T-helper 2 cell treated with Interferon-gamma antibody and Interleukin-4, amounts not matched to agents 5 μg/mL and 100 μg/mL, for 36 hours (primary cell): ENCODE measurements at regions not wholly inside any gene's neighbourhood (a gene's known extent, or its start where the extent isn't known, plus 50 kb on each side); places are given as distances from the start of the nearest gene placed in this dataset.

ENCODE experiments used
- DNase-seq: peaks from one replicate; pipeline ENCODE4 v3.0.0; 2021; ENCODE audit warnings: low spot score
- H3K27ac Mint-ChIP-seq: one replicate; pipeline ENCODE4 v1.8.0; 2021; ENCODE audit warnings: mild to moderate bottlenecking, mixed read lengths
- H3K27me3 Mint-ChIP-seq: one replicate; pipeline ENCODE4 v1.8.0; 2021; ENCODE audit warnings: low read depth, mixed read lengths
- H3K36me3 Mint-ChIP-seq: one replicate; pipeline ENCODE4 v1.8.0; 2021; ENCODE audit warnings: low read depth, mixed read lengths
- H3K4me1 Mint-ChIP-seq: one replicate; pipeline ENCODE4 v1.8.0; 2021; ENCODE audit warnings: low read depth, mixed read lengths
- H3K4me3 Mint-ChIP-seq: one replicate; pipeline ENCODE4 v1.8.0; 2022; ENCODE audit warnings: mild to moderate bottlenecking, moderate library complexity, mixed read lengths
- H3K9me3 Mint-ChIP-seq: one replicate; pipeline ENCODE4 v1.8.0; 2021; ENCODE audit warnings: mixed read lengths

- H3K27ac Mint-ChIP-seq, result no peak overlapping the region
- no peaks in the 10 kb centered on the region for H3K4me1 Mint-ChIP-seq
- DNase-seq, result no peak
- H3K36me3 Mint-ChIP-seq, result no peaks in the 10 kb centered on the region
- H3K9me3 Mint-ChIP-seq, result peaks cover 9% of the 10 kb centered on the region
- peaks cover 8% of the 10 kb centered on the region for H3K27me3 Mint-ChIP-seq
- no peak overlapping the region for H3K4me3 Mint-ChIP-seq
Measured at GRCh38 chr2:200042102-200042735, 86.8 kb downstream of the MAIP1 start.

DNA sequence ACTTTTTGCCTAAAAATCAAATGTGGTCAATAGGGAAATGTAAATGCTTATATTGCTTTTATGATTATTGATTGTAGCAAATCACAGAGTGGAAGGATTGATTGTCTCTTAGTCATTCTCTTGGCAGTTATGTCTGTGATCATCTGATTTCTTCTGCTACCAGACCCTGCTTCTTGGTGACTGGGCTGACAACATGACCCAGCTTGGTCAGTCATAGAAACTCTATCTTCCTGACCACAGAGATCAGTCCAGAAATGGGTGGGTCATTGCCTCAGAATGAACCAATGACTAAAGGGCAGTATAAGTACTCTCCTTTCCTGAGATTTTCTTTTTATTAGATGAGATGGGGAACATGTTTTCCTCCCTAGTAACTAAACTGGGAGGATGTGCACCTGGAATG is 87.6 kb downstream of the MAIP1 start:
- peaks cover 9% of the 10 kb centered on the region for H3K9me3 Mint-ChIP-seq
- H3K4me3 Mint-ChIP-seq, result no peak overlapping the region
- H3K36me3 Mint-ChIP-seq, result no peaks in the 10 kb centered on the region
- H3K27ac Mint-ChIP-seq, result no peak overlapping the region
- H3K4me1 Mint-ChIP-seq, result no peaks in the 10 kb centered on the region
- H3K27me3 Mint-ChIP-seq, result peaks cover 8% of the 10 kb centered on the region
- DNase-seq, result no peak

DNA sequence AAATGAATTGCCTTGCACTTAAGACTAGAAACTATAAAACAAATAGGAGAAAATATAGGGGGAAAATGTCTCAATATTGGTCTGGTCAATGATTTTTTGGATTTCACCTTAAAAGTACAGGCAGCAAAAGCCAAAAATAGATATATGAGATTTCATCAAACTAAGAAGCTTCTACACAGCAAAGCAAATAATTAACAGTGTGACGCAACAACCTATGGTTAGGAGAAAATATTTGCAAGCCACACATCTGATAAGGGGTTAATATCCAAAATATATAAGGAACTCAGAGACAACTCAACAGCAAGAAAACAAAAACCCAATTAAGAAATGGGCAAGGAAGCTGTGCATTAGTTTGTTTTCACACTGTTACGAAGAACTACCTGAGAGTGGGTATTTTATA is 89.1 kb downstream of the MAIP1 start:
- H3K4me3 Mint-ChIP-seq, result no peak overlapping the region
- no peaks in the 10 kb centered on the region for H3K36me3 Mint-ChIP-seq
- no peaks in the 10 kb centered on the region for H3K4me1 Mint-ChIP-seq
- H3K27ac Mint-ChIP-seq, result no peak overlapping the region
- peaks cover 14% of the 10 kb centered on the region for H3K27me3 Mint-ChIP-seq
- peaks cover 9% of the 10 kb centered on the region for H3K9me3 Mint-ChIP-seq
- no peak for DNase-seq

DNA sequence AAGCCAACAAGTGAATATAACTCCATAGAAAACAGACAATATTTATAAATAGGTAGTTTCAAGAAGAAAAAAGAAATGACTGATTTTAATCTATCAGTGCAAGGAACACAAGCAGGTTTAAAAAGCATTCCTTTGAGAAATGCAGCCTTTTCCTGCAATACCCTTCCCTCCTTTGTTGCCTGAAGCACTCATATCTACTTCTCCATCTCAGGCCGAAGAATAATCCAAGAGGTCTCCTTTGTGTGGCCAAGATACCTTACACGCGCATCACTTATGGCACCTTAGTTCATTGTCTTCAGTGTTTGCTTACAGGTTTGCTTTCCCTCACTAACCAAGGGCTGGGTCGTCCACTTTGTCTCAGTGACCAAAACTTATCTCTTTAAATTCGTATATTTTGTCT is 93.0 kb downstream of the MAIP1 start:
- Mint-ChIP-seq H3K36me3 (no peaks in the 10 kb centered on the region), H3K27ac (no peak overlapping the region), H3K4me1 (no peaks in the 10 kb centered on the region), H3K4me3 (no peak overlapping the region), H3K27me3 (peaks cover 24% of the 10 kb centered on the region), H3K9me3 (peaks cover 9% of the 10 kb centered on the region)
- no peak for DNase-seq

DNA sequence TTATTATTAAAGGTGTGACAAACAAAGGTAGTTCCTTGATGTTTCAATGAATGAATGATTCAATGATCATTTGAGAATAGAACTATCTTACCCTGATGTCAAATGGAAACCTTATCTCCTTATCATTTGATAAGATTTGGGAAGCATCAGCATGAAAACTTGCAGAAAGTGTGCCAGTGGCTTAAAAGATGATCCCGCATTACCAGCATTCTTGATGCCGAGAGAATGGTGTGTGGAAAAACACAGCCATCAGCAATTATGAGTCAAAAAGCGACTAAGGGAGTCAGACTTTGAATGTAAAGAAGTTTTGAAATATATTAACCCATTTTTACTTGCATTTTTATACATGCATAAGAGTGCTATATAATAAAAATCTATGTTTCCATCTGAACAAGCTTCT is 93.7 kb downstream of the MAIP1 start:
- Mint-ChIP-seq H3K9me3 (peaks cover 9% of the 10 kb centered on the region), H3K36me3 (no peaks in the 10 kb centered on the region), H3K27me3 (peaks cover 24% of the 10 kb centered on the region), H3K4me1 (no peaks in the 10 kb centered on the region), H3K4me3 (no peak overlapping the region), H3K27ac (no peak overlapping the region)
- DNase-seq, result no peak

GRCh38 chr2:200050921-200051610 is 95.7 kb downstream of the MAIP1 start:
- Mint-ChIP-seq H3K27ac (no peak overlapping the region), H3K36me3 (no peaks in the 10 kb centered on the region)

GRCh38 chr2:200051611-200051945 is 96.2 kb downstream of the MAIP1 start:
- no peak for DNase-seq
- no peaks in the 10 kb centered on the region for H3K36me3 Mint-ChIP-seq
- H3K4me3 Mint-ChIP-seq, result no peak overlapping the region
- peaks cover 2% of the 10 kb centered on the region for H3K9me3 Mint-ChIP-seq
- H3K4me1 Mint-ChIP-seq, result no peaks in the 10 kb centered on the region
- H3K27me3 Mint-ChIP-seq, result peaks cover 26% of the 10 kb centered on the region
- no peak overlapping the region for H3K27ac Mint-ChIP-seq

More at GRCh38 chr2:200050921-200051610, 95.7 kb downstream of the MAIP1 start:
- H3K9me3 Mint-ChIP-seq, result peaks cover 7% of the 10 kb centered on the region
- no peak overlapping the region for H3K4me3 Mint-ChIP-seq
- DNase-seq, result no peak
- H3K27me3 Mint-ChIP-seq, result peaks cover 24% of the 10 kb centered on the region
- H3K4me1 Mint-ChIP-seq, result no peaks in the 10 kb centered on the region

GRCh38 chr2:200052627-200053026 is 97.2 kb downstream of the MAIP1 start:
- H3K27me3 Mint-ChIP-seq, result peaks cover 30% of the 10 kb centered on the region
- H3K4me1 Mint-ChIP-seq, result no peaks in the 10 kb centered on the region
- no peaks in the 10 kb centered on the region for H3K36me3 Mint-ChIP-seq
- no peak overlapping the region for H3K4me3 Mint-ChIP-seq
- no peaks in the 10 kb centered on the region for H3K9me3 Mint-ChIP-seq
- no peak overlapping the region for H3K27ac Mint-ChIP-seq
- no peak for DNase-seq

DNA sequence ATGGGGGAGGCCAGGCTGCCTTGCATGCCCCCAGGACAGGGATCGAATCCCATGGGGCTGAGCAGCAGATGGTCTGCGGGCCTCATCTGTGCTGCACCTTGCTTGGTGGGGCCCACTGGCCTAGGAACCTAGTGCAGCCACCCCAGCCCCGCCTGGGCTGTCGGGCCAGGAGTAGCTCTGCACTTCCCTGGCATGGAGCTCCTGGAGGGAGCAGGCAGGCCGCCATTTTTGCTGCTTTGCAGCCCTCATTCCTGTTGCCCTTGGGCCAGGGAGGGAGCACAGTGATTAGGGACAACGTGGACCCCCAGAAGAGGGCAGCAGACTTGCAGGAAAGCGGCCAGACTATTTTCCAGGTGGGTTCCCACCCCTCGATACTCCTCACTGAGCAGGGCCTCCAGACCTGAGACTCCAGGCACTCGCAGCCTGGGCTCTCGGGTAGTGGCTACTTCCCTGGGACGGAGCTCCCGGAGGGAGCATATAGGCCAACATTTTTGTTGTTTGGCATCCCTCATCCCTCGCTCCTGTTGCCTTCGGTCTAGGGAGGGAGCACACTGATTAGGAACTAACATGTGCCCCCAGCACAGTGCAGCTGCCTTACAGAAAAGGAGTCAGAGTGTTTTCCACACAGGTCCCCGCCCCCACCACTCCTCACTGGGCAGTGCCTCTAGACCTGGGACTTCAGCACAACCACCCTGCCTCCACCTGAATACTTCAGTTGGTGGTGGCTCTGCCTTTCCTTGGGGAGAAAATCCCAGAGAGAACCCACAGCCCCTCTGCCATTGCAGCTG is 99.5 kb downstream of the MAIP1 start:
- H3K4me1 Mint-ChIP-seq, result no peaks in the 10 kb centered on the region
- H3K27me3 Mint-ChIP-seq, result peaks cover 33% of the 10 kb centered on the region
- H3K36me3 Mint-ChIP-seq, result no peaks in the 10 kb centered on the region
- no peaks in the 10 kb centered on the region for H3K9me3 Mint-ChIP-seq
- DNase-seq, result no peak
- H3K4me3 Mint-ChIP-seq, result no peak overlapping the region
- H3K27ac Mint-ChIP-seq, result no peak overlapping the region

DNA sequence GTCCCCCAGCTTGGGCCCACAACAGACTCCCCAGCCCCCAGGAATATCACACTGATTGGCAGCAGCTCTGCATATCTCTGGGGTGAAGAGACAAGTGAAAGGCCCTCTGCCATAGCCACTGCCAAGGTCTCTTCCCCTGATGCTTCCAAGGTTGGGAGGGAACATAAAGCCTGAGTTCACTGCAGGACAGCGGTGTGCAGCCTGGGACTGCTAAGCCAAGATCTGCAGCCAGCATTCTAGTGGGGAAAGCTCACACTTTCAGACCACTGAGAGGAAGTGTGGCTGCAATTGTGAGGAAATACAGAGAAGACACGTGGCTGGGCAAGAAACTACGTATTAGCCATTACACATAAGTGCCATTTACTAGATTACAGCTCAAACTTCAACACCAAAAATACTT is 100.7 kb downstream of the MAIP1 start:
- no peak for DNase-seq
- H3K4me3 Mint-ChIP-seq, result no peak overlapping the region
- H3K36me3 Mint-ChIP-seq, result no peaks in the 10 kb centered on the region
- H3K9me3 Mint-ChIP-seq, result no peaks in the 10 kb centered on the region
- H3K4me1 Mint-ChIP-seq, result no peaks in the 10 kb centered on the region
- no peak overlapping the region for H3K27ac Mint-ChIP-seq
- H3K27me3 Mint-ChIP-seq, result peaks cover 26% of the 10 kb centered on the region

GRCh38 chr2:200063155-200063554 is 107.8 kb downstream of the MAIP1 start:
- Mint-ChIP-seq H3K4me3 (no peak overlapping the region), H3K9me3 (no peaks in the 10 kb centered on the region), H3K27ac (no peak overlapping the region), H3K36me3 (no peaks in the 10 kb centered on the region), H3K27me3 (peaks cover 15% of the 10 kb centered on the region), H3K4me1 (no peaks in the 10 kb centered on the region)
- DNase-seq, result no peak

DNA sequence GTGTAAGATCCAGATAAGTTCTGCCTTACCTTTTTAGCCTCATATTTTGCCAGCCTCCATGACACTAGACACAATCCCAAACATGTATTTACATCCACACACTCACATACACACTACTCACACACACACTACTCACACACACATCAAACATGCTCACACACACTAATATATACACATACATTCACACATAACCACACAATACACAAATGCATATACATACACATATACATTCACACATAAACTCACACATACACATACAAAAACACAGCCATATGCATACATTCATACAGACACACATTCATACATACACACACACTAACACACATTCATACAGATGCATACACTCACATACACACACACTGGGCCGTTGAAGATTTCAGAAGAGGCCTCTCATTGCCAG is 109.5 kb downstream of the MAIP1 start:
- H3K27ac Mint-ChIP-seq, result no peak overlapping the region
- no peaks in the 10 kb centered on the region for H3K36me3 Mint-ChIP-seq
- peaks cover 4% of the 10 kb centered on the region for H3K27me3 Mint-ChIP-seq
- H3K9me3 Mint-ChIP-seq, result no peaks in the 10 kb centered on the region
- DNase-seq, result no peak
- H3K4me3 Mint-ChIP-seq, result no peak overlapping the region
- H3K4me1 Mint-ChIP-seq, result no peaks in the 10 kb centered on the region

DNA sequence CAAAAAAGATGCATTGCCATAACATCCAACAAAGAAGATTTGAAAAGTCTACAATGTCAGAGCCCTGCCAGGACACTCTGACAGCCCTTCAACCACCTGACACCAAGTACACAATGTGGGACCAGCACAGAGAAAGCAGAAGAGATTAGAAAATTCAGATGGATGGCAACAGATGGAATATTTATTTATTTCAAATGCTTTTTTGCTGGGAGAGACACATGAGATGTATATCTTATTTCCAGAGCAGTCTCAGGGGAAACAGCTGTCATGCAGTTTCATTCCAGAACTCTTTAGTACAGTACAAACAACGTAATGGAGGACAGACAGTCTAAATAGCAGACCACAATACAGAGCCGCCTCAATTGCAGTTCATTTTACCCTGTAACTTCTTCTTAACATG is 110.1 kb downstream of the MAIP1 start:
- no peak overlapping the region for H3K27ac Mint-ChIP-seq
- no peaks in the 10 kb centered on the region for H3K4me1 Mint-ChIP-seq
- DNase-seq, result no peak
- no peak overlapping the region for H3K4me3 Mint-ChIP-seq
- no peaks in the 10 kb centered on the region for H3K36me3 Mint-ChIP-seq
- no peaks in the 10 kb centered on the region for H3K9me3 Mint-ChIP-seq
- peaks cover 4% of the 10 kb centered on the region for H3K27me3 Mint-ChIP-seq

DNA sequence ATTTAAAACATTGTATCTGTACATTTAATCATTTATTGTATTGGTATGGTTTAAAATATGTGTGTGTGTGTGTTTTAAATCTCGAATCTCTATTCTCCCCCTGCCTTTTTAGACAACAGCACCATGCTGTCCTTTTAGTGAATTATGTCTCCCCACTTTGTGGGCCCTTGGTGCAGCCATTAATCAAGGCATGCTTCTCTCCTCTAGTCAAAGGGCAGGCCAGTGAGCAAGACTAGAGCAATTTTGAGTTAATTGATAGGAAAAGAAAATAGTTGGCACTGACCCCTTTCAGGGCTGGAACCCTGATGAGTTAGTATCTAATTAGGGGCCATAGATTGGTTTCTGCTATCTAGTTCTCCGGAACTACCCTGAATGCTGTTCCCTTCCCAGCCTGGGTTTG is 111.0 kb downstream of the MAIP1 start:
- Mint-ChIP-seq H3K27ac (no peak overlapping the region), H3K36me3 (no peaks in the 10 kb centered on the region), H3K4me1 (no peaks in the 10 kb centered on the region), H3K27me3 (peaks cover 4% of the 10 kb centered on the region), H3K4me3 (no peak overlapping the region), H3K9me3 (no peaks in the 10 kb centered on the region)
- DNase-seq, result no peak
